Erythroblast (primary cell): ENCODE measurements at regions not wholly inside any gene's neighbourhood (a gene's known extent, or its start where the extent isn't known, plus 50 kb on each side); places are given as distances from the start of the nearest gene placed in this dataset.

Experiments
- DNase-seq, 2 experiments: peaks; one replicate each; lab custom pipeline; 2025; lab: John Stamatoyannopoulos, UW
- GATA1 ChIP-seq: IDR thresholded peaks from 2 replicates; pipeline ENCODE4 v1.6.1; 2011; ENCODE audit warnings: low read depth, mild to moderate bottlenecking, control low read depth, low read length, moderate library complexity
- POLR2A ChIP-seq: IDR thresholded peaks from 2 replicates; pipeline ENCODE4 v1.6.1; 2011; ENCODE audit warnings: mild to moderate bottlenecking, low read length

GRCh38 chrX:93322110-93322509 is 351.3 kb downstream of the NAP1L3 start:
- DNase-seq = no peak
- no peak for TF ChIP-seq POLR2A
- no peak for TF ChIP-seq GATA1

GRCh38 chrX:93319609-93320008 is 353.8 kb downstream of the NAP1L3 start:
- no peak for TF ChIP-seq GATA1
- TF ChIP-seq POLR2A = no peak

More at GRCh38 chrX:93319609-93320008, 353.8 kb downstream of the NAP1L3 start:
- no peak for DNase-seq
